ENCODE measurements at regions not wholly inside any gene's neighbourhood (a gene's known extent, or its start where the extent isn't known, plus 50 kb on each side); places are given as distances from the start of the nearest gene placed in this dataset.

- H3K36me3 Mint-ChIP-seq (ENCODE audit: insufficient read depth in 1 of 3, low read depth in 3 of 3) = no peaks in the 10 kb centered on the region
- no peak overlapping the region for H2BK12ac ChIP-seq (ENCODE audit: insufficient read length, low read depth, low read length)
- no peaks in the 10 kb centered on the region for H3K9me3 Mint-ChIP-seq
Observed at GRCh38 chr12:31780096-31780495, 51.3 kb upstream of the AMN1 start.

More at GRCh38 chr12:31780096-31780495, 51.3 kb upstream of the AMN1 start:
- Histone ChIP-seq H3K79me1 (ENCODE audit: insufficient read depth, low read depth, low read length, poor library complexity, severe bottlenecking) (no peaks in the 10 kb centered on the region), H2BK15ac (ENCODE audit: low read depth, low read length) (no peak overlapping the region), H3K4me2 (ENCODE audit: insufficient read depth, insufficient read length, low read length) (no peak overlapping the region), H2AFZ (ENCODE audit: low read length) (no peak overlapping the region), H4K20me1 (ENCODE audit: control insufficient read depth, insufficient read depth, insufficient read length) (no peaks in the 10 kb centered on the region), H3K79me2 (ENCODE audit: insufficient read depth, low read length) (no peaks in the 10 kb centered on the region), H3K9ac (ENCODE audit: extremely low read depth, insufficient read length, low read length) (no peak overlapping the region), H3K27me3 (ENCODE audit: insufficient read depth, low read length) (no peaks in the 10 kb centered on the region), H2BK5ac (ENCODE audit: insufficient read length, low read length) (no peak overlapping the region), H3K56ac (ENCODE audit: insufficient read length, low read depth, low read length) (no peak overlapping the region), H3K23me2 (ENCODE audit: insufficient read length, low read depth, low read length, poor library complexity, severe bottlenecking) (no peaks in the 10 kb centered on the region), H3K4me1 (ENCODE audit: insufficient read depth, low read length) (no peaks in the 10 kb centered on the region), H3T11ph (ENCODE audit: low read length) (no peak overlapping the region), H4K8ac (replicated peaks; ENCODE audit: insufficient read length, low read depth, low read length) (no peak overlapping the region), H3K18ac (ENCODE audit: insufficient read length, low read depth, low read length) (no peak overlapping the region), H2BK20ac (ENCODE audit: low read depth, low read length, poor library complexity, severe bottlenecking) (no peak overlapping the region), H4K5ac (ENCODE audit: insufficient read length, low read depth, low read length) (no peak overlapping the region), H3K23ac (ENCODE audit: insufficient read length, low read depth, low read length) (no peak overlapping the region), H3K14ac (ENCODE audit: insufficient read depth, low read length) (no peak overlapping the region), H4K91ac (ENCODE audit: insufficient read length, low read depth, low read length) (no peak overlapping the region), H2AK5ac (ENCODE audit: insufficient read length, low read length) (no peak overlapping the region), H3K9me3 (ENCODE audit: control insufficient read depth, low read depth, low read length) (no peaks in the 10 kb centered on the region), H2BK120ac (ENCODE audit: low read depth, low read length, poor library complexity, severe bottlenecking) (no peak overlapping the region), H3K27ac (ENCODE audit: insufficient read length, low read depth, low read length) (no peak overlapping the region), H3K4ac (ENCODE audit: low read depth, low read length) (no peak overlapping the region)
- no peak overlapping the region for H3K4me3 Mint-ChIP-seq
- TF ChIP-seq CTCF (conservative IDR thresholded peaks at IDR 0.05) = no peak
- no CpG with 5 or more reads among the region's 5 CpGs for WGBS (ENCODE audit: extremely low coverage, insufficient read length, low lambda C conversion rate)
- no peak overlapping the region for H3K27ac Mint-ChIP-seq
- H3K27me3 Mint-ChIP-seq (ENCODE audit: low read depth) = no peaks in the 10 kb centered on the region; the same call in 1 of the 2 replicates
- peaks cover 5 to 9% of the 10 kb centered on the region in 2 experiments for H3K4me1 Mint-ChIP-seq
- no peak for DNase-seq
